Right cardiac atrium (tissue), 5 donors: ENCODE measurements at regions not wholly inside any gene's neighbourhood (a gene's known extent, or its start where the extent isn't known, plus 50 kb on each side); places are given as distances from the start of the nearest gene placed in this dataset.
A peak's percentile ranks its signal among the peaks of the same experiment; 100 is the strongest.

Source experiments
- ATAC-seq, 2 donors: fragments of 200-7000 bp; cut with Tn5 transposase; one replicate each; pipeline versions ENCODE4 v1.8.0 to v1.9.1; 2020; ENCODE audit warnings: moderate library complexity in 2 of 2, mild to moderate bottlenecking in 1 of 2
- DNase-seq, 3 donors: peaks; one replicate each; pipeline ENCODE4 v3.0.0-alpha.2; 2020
- H3K27ac ChIP-seq: one replicate; pipeline ENCODE4 v1.5.1; 2013; ENCODE audit warnings: mild to moderate bottlenecking, low read length, control low read depth, moderate library complexity
- H3K27me3 ChIP-seq: one replicate; pipeline ENCODE4 v1.6.1; 2013; ENCODE audit not compliant: control insufficient read depth, insufficient read depth
- H3K4me1 ChIP-seq: one replicate; pipeline ENCODE4 v1.6.1; 2013; ENCODE audit warnings: low read length; ENCODE audit not compliant: control insufficient read depth, insufficient read depth
- H3K4me3 ChIP-seq: one replicate; pipeline ENCODE4 v1.5.1; 2013; ENCODE audit warnings: low read length, control low read depth
- H3K9me3 ChIP-seq: one replicate; pipeline ENCODE4 v1.6.1; 2013; ENCODE audit warnings: low read length; ENCODE audit not compliant: control insufficient read depth
- WGBS: extraction: QIAGEN DNeasy Blood & Tissue Kit; methylation state at CpG from one replicate; pipeline ENCODE4 v1.1.7; 2013; 5-methylcytosine and 5-hydroxymethylcytosine counted together
- intact Hi-C, 4 donors: fragments of 100-400 bp; cut with DNase I; formaldehyde crosslinking; loops; one replicate each; pipeline versions ENCODE4 v1.11.0 to v1.14.0; 2022 to 2023
- donor health status: healthy with polysubstance abuse.
- donor health status: DM: no; HTN: yes; CAD: no.
- donor health status: DM: no; HTN: no; CAD: no.
- donor health status: DM: no; HTN: yes; CAD: no; lungs with severe emphysema.
- donor health status: DM: yes; HTN: yes; CAD: no.

GRCh38 chr2:11067221-11068078 lies 87.8 kb upstream of the SLC66A3 start:
- intact Hi-C loops: no loop called here
- no peak for DNase-seq

GRCh38 chr2:11068079-11068741 lies 87.1 kb upstream of the SLC66A3 start:
- Histone ChIP-seq H3K4me1 (no peaks in the 10 kb centered on the region), H3K4me3 (no peak overlapping the region), H3K27ac (no peak overlapping the region), H3K9me3 (no peaks in the 10 kb centered on the region), H3K27me3 (no peaks in the 10 kb centered on the region)
- 89% methylated on average over 11 of the region's 11 CpGs for WGBS
- no peak for ATAC-seq
- intact Hi-C loops: no loop called here
- DNase-seq: no peak

More at GRCh38 chr2:11067221-11068078, 87.8 kb upstream of the SLC66A3 start:
- H3K27ac ChIP-seq: no peak overlapping the region
- ATAC-seq: no peak
- H3K27me3 ChIP-seq: no peaks in the 10 kb centered on the region
- H3K4me3 ChIP-seq: no peak overlapping the region
- no peaks in the 10 kb centered on the region for H3K4me1 ChIP-seq
- WGBS: 89% methylated on average over 22 of the region's 22 CpGs
- no peaks in the 10 kb centered on the region for H3K9me3 ChIP-seq

GRCh38 chr2:11068856-11069526 lies 86.3 kb upstream of the SLC66A3 start:
- Histone ChIP-seq H3K4me1 (no peaks in the 10 kb centered on the region), H3K27me3 (no peaks in the 10 kb centered on the region), H3K9me3 (no peaks in the 10 kb centered on the region), H3K4me3 (no peak overlapping the region), H3K27ac (no peak overlapping the region)
- intact Hi-C loops: no loop called here
- ATAC-seq: no peak
- WGBS: 93% methylated on average over 13 of the region's 13 CpGs
- DNase-seq: no peak

- H3K27ac ChIP-seq: no peak overlapping the region
- WGBS: 94% methylated on average over 10 of the region's 10 CpGs
- no peaks in the 10 kb centered on the region for H3K9me3 ChIP-seq
- DNase-seq: no peak
- H3K4me3 ChIP-seq: no peak overlapping the region
- no peak for ATAC-seq
- no peaks in the 10 kb centered on the region for H3K27me3 ChIP-seq
- intact Hi-C loops: no loop called here
- no peaks in the 10 kb centered on the region for H3K4me1 ChIP-seq
These were observed 85.6 kb upstream of the SLC66A3 start for GRCh38 chr2:11069566-11070185.

- no peaks in the 10 kb centered on the region for H3K27me3 ChIP-seq
- 33% methylated on average over 7 of the region's 7 CpGs for WGBS
- ATAC-seq: peak; percentile 50 to 61
These were observed 84.1 kb upstream of the SLC66A3 start for GRCh38 chr2:11071211-11071610.

GRCh38 chr2:11071939-11072338 lies 83.3 kb upstream of the SLC66A3 start:
- Histone ChIP-seq H3K4me3 (no peak overlapping the region), H3K27ac (no peak overlapping the region), H3K4me1 (no peaks in the 10 kb centered on the region), H3K9me3 (no peaks in the 10 kb centered on the region), H3K27me3 (no peaks in the 10 kb centered on the region)
- DNase-seq (no peak), ATAC-seq (no peak)
- intact Hi-C loops: no loop called here
- 95% methylated on average over 2 of the region's 2 CpGs for WGBS

More at GRCh38 chr2:11071211-11071610, 84.1 kb upstream of the SLC66A3 start:
- no peaks in the 10 kb centered on the region for H3K4me1 ChIP-seq
- intact Hi-C loops: no loop called here
- H3K27ac ChIP-seq: no peak overlapping the region
- peak in 1 of 3 donors; percentile 69 for DNase-seq
- no peak overlapping the region for H3K4me3 ChIP-seq
- H3K9me3 ChIP-seq: no peaks in the 10 kb centered on the region

- no peak overlapping the region for H3K4me3 ChIP-seq
- H3K4me1 ChIP-seq: no peaks in the 10 kb centered on the region
- no peak for ATAC-seq
- intact Hi-C loops: no loop called here
- H3K27ac ChIP-seq: no peak overlapping the region
- H3K27me3 ChIP-seq: no peaks in the 10 kb centered on the region
- no peak for DNase-seq
- H3K9me3 ChIP-seq: no peaks in the 10 kb centered on the region
- 71% methylated on average over 6 of the region's 6 CpGs for WGBS
These were observed 82.7 kb upstream of the SLC66A3 start for GRCh38 chr2:11072550-11072949.

- no peaks in the 10 kb centered on the region for H3K27me3 ChIP-seq
- ATAC-seq (no peak), DNase-seq (peak in 1 of 3 donors; percentile 62)
- H3K27ac ChIP-seq: no peak overlapping the region
- no peaks in the 10 kb centered on the region for H3K4me1 ChIP-seq
- WGBS: 28% methylated on average over 10 of the region's 10 CpGs
- no peak overlapping the region for H3K4me3 ChIP-seq
- no peaks in the 10 kb centered on the region for H3K9me3 ChIP-seq
- intact Hi-C loops: no loop called here
These were observed 82.0 kb upstream of the SLC66A3 start for GRCh38 chr2:11073251-11073650.

- DNase-seq (no peak), ATAC-seq (no peak)
- Histone ChIP-seq H3K27ac (no peak overlapping the region), H3K4me3 (no peak overlapping the region), H3K9me3 (no peaks in the 10 kb centered on the region), H3K4me1 (no peaks in the 10 kb centered on the region), H3K27me3 (no peaks in the 10 kb centered on the region)
- WGBS: 54% methylated on average over 7 of the region's 7 CpGs
- intact Hi-C loops: no loop called here
These were observed 81.5 kb upstream of the SLC66A3 start for GRCh38 chr2:11073776-11074175.

GRCh38 chr2:11074246-11074820 lies 80.9 kb upstream of the SLC66A3 start:
- Histone ChIP-seq H3K27ac (no peak overlapping the region), H3K4me1 (no peaks in the 10 kb centered on the region), H3K4me3 (no peak overlapping the region), H3K27me3 (no peaks in the 10 kb centered on the region), H3K9me3 (no peaks in the 10 kb centered on the region)
- DNase-seq: no peak
- 93% methylated on average over 13 of the region's 13 CpGs for WGBS
- ATAC-seq: no peak
- intact Hi-C loops: no loop called here
